Adrenal gland (tissue), 5 donors: ENCODE measurements at regions not wholly inside any gene's neighbourhood (a gene's known extent, or its start where the extent isn't known, plus 50 kb on each side); places are given as distances from the start of the nearest gene placed in this dataset.

Experiments
- CTCF ChIP-seq, 6 experiments: fragments of 450-650 bp in 4 of 6; fragments of 200-600 bp in 2 of 6; sonication (generic) in 1 of 6; IDR thresholded peaks; 1 replicate in 5 of 6; 2 replicates in 1 of 6; pipeline versions ENCODE4 v1.5.1 to v1.8.0; 2016 to 2021; ENCODE audit warnings: antibody characterized with exemption in 6 of 6, mild to moderate bottlenecking in 2 of 6, moderate library complexity in 1 of 6
- POLR2A ChIP-seq, 2 donors: fragments of 450-650 bp; IDR thresholded peaks; one replicate each; pipeline ENCODE4 v1.6.1; 2017; ENCODE audit warnings: antibody characterized with exemption in 2 of 2, mild to moderate bottlenecking in 2 of 2, moderate library complexity in 1 of 2
- donor health status: DM: no; HTN: no; CAD: no.

- TF ChIP-seq POLR2A (IDR thresholded peaks at IDR 0.05), result no peak
- TF ChIP-seq CTCF (IDR thresholded peaks at IDR 0.05), result no peak
Observed at GRCh38 chr2:121838551-121838950, 83.1 kb downstream of the TSN start.
